Stimulated activated naive CD4-positive, alpha-beta T cell treated with Interleukin-2 at 50 U/mL for 16 hours (primary cell): ENCODE measurements at regions not wholly inside any gene's neighbourhood (a gene's known extent, or its start where the extent isn't known, plus 50 kb on each side); places are given as distances from the start of the nearest gene placed in this dataset.
"Not testable (repeated sequence)": the region's sequence is repeated elsewhere in the genome, so short reads cannot be mapped to it uniquely, and the experiment has no call there.

ENCODE experiments used
- DNase-seq: peaks from one replicate; lab custom pipeline; 2025; lab: John Stamatoyannopoulos, UW

DNA sequence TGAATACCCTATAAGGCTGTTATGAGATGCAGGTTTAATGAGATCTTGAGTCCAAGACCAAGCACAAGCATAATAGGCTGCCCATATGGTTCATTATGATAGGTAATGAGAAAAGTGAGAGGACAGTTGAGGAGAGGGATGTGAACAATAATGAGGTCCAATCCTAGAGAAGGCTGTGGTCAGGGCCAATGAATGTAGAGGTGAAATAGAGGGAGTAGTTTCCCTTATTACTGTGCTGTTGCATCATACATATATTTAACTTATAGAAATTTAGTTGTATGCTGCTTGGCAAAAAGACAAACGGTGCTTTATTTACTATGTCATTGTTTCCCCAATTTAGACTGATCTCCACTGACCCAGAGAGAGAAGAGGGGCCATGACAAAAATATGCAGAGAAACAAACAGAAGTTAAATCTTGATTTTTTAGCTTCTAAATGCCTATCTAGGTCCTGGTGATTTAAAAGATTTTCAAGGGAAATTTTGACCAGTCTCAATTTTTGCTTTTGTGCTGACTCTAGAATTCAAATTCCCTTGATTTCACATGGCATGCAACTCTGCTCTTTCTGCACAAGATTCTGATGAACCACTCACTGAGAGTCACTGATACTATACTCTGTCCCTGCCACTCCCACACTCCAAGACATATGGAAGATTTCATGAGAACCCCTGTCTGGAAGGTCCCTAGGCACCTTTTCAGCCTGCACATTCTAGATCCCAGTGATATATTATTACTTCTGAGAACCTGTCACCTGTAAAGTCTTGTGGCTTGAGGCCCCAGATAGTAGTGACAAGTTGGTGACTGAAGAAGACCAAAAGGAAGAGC, 159.7 kb downstream of the VSIG4 start:
- no peak for DNase-seq

DNA sequence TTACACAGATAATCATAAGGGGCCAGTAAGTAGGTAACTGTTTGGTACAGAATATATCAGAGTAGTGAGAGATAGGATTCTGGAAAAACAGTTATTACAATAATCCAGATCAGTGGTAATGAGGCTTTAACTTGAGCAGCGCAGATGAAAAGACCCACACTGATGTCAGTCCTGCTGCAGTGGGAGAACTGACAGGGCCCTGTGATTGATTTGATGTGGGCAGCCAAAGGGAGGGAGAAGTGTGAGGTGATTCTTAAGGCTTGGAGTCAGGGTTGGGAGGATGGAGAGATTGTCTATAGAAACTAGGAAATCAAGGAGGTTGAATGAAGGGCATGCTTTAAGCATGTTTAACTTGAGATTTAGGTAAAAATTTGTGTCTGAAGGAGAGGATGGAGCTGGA, 161.4 kb downstream of the VSIG4 start:
- no peak for DNase-seq

- DNase-seq = no peak
Observed at GRCh38 chrX:65877953-65878352, 161.9 kb downstream of the VSIG4 start.

DNA sequence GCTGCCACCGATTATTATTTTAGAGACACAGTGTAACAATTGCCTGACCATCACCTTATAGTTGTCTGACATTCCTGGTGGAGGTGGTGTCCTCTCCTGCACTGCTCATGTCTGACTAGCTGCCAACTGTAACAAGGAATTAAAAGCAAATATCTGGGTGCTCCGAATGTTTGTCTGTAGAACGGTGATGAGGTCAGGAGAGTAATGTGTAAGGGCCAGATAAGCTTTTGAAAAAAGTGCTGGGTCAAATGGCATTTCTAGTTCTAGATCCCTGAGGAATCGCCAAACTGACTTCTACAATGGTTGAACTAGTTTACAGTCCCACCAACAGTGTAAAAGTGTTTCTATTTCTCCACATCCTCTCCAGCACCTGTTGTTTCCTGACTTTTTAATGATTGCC, 164.3 kb downstream of the VSIG4 start:
- not testable (repeated sequence) for DNase-seq

- no peak for DNase-seq
Observed at GRCh38 chrX:65874765-65875164, 165.1 kb downstream of the VSIG4 start.

- DNase-seq = no peak
Observed at GRCh38 chrX:65874110-65874509, 165.8 kb downstream of the VSIG4 start.

DNA sequence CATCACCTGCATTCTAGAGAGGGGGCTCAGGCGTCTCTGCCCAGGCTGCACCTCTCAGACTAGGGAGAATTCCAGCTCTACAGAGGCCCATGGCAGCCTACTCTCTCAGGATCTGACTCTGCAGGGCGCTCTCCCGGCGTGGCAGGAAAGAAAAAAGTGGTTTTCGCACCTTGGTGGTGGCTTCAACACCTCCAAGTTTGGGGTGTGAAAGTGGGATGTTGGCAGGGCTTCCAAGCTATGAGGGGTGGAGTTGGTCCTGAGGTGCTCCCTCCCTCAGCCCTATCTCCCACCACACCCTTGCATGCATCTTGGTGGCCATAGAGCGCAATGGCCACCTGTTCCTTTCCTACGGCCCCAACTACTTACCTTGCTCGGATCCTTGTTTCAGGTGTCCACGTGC, 166.5 kb downstream of the VSIG4 start:
- DNase-seq = no peak

- no peak for DNase-seq
Observed at GRCh38 chrX:65871671-65872311, 168.1 kb downstream of the VSIG4 start.

- DNase-seq = not testable (repeated sequence)
Observed at GRCh38 chrX:65870544-65870943, 169.3 kb downstream of the VSIG4 start.

- DNase-seq = no peak
Observed at GRCh38 chrX:65866773-65867172, 173.1 kb downstream of the VSIG4 start.

GRCh38 chrX:65866146-65866545, 173.7 kb downstream of the VSIG4 start:
- no peak for DNase-seq

DNA sequence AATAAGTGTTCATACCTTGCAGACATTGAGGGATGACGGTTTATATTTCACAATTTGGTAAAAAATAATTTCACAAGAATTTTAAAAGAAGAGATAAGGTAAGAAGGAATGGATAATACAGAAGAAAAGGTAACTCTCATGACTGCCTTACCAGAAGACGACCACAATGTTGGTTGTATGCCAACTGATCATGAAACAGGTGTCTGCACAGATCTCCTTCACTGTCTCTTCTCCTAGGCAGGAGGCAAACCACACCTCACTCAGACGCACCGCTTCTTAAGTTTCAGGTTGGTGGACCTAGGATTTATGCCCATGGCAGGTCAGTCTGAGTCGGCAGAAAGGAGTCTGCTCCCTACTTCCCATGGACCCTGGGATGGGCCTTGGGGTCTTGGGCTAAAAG, 177.2 kb downstream of the VSIG4 start:
- no peak for DNase-seq

DNA sequence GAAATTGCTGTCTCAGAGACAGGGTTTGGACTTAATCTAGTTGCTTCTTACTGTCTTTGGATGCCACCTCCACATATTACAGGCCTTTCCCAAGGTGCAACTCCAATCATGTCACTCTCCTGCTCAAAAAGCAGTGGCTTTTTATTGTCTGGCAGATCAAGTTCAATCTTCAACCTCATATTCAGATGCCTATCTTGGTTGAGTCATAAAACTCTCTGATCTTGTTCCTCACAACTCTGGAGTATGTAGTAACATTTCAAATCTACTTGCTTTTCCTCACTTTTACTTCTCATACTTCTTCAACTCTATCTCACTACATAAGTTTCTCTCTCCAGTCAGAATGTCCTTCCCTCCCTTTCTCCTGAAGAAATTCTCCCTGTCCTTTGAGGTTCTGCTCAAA, 180.6 kb downstream of the VSIG4 start:
- DNase-seq = no peak

DNA sequence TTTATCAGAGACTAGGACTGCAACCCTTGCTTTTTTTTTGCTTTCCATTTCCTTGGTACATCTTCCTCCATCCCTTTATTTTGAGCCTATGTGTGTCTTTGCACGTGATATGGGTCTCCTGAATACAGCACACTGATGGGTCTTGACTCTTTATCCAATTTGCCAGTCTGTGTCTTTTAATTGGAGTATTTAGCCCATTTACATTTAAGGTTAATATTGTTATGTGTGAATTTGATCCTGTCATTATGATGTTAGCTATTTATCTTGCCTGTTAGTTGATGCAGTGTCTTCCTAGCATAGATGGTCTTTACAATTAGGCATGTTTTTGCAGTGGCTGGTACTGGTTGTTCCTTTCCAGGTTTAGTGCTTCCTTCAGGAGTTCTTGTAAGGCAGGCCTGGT, 185.4 kb downstream of the VSIG4 start:
- DNase-seq = not testable (repeated sequence)

GRCh38 chrX:65851306-65851705, 183.9 kb downstream of the MSN start:
- DNase-seq = not testable (repeated sequence)

DNA sequence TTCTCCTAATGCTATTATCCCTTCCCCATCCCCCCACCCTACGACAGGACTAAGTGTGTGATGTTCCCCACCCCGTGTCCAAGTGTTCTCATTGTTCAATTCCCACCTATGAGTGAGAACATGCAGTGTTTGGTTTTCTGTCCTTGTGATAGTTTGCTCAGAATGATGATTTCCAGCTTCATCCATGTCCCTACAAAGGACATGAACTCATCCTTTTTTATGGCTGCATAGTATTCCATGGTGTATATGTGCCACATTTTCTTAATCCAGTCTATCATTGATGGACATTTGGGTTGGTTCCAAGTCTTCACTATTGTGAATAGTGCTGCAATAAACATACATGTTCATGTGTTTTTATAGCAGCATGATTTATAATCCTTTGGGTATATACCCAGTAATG, 183.4 kb downstream of the MSN start:
- DNase-seq = not testable (repeated sequence)

DNA sequence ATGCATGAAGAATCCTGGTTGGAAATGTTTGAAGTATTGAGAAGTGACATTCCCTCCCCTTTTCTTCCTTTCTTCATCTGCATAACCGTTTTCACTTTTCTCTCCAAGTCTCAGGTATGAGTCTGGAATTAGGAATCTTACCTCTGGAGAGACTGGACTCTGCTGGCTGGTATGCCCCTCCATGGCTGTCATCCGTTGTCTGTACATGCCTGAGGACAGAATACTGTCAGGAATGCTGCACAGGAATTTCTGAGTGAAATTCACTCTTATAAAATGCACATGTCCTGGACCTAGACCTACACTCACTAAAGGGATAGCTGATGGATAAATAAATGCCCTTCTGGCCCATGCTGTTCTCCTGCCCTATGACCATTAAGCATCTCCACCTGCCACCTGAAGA, 179.5 kb downstream of the MSN start:
- no peak for DNase-seq

DNA sequence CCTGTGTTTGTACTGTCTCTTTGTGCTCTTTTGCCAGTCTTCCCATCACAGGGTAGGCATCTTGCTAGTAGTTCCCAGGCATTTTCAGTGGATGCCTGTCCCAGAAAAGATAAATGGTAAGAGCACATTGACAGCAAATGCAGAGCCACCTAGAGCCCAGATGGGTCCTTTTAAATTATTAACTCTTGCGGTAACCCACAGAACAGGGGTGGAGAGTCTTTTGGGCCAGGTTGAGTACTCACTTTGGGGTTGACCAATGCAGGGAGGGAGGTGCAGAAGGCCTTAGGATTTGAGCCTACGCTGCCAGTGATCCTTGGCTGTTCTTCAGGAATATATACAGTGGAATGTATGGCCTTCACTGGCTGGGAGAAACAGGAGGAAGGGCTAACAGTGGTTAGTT, 173.8 kb downstream of the MSN start:
- no peak for DNase-seq

DNA sequence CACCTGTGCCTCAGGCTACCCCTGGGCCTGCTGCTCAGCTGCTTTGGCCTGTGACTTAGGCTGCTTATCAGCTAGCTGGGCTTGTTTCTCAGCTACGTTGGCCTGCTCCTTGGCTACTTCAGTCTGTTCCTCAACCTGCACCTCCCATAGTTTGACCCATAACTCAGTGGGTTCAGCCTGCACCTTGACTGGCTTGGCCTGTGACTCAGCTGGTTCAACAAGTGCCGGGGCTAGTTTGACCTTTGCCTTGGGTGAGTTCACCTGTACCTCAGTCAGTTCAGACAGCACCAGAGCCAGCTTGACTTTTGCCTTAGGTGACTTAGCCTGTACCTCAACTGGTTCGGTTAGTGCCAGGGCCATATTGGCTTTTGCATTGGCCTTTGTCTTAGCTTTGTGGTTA, 171.2 kb downstream of the MSN start:
- DNase-seq = no peak

DNA sequence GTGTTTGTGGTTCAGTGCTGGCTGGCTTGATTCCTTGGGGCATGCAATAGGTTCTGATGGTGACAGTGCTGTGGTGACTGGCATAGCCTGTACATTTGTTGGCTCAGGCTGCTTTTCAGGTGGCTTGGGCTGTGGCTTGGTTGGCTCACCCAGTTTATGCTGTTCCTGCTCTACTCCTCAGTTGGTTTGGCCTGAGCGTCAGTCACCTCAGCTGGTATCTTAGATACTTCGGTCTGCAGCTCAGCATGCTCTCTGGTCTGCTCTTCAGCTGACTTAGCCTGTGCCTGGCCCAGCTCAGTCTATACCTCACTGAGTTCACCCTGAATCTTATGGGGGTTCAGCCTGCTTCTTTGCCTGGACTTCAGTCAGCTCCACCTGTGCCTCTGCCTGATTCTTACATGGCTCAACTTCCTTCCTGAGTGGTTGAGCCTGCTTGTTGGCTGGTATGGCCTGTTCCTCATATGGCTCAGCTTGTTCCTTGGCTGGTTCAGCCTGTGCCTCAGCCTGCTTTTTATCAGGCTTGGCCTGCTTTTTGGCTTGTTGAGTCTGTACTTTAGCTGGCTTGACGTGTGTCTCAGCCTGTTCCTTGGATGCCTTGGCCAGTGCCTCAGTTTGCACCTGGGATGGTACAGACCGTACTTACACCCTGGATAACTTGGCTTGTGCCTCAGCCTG, 170.6 kb downstream of the MSN start:
- no peak for DNase-seq

DNA sequence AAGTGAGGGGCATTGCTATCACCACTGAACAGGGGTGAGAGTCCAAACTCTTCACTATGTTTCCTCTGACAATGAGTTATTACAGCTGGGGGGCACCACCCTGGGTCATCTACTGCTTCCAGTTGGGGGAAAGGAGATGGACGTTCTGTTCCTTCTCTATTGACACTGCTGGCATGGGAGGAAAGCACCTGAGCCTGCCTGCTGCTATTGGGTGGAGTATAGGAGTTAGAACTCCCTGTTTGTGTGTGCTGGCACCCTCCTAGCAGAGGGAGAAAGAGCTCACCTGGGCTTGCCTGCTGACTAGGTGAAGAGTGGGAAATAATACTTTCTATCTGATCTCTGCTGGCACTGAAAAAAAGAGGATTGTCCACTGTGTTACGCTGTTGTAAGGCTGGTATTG, 163.8 kb downstream of the MSN start:
- no peak for DNase-seq

DNA sequence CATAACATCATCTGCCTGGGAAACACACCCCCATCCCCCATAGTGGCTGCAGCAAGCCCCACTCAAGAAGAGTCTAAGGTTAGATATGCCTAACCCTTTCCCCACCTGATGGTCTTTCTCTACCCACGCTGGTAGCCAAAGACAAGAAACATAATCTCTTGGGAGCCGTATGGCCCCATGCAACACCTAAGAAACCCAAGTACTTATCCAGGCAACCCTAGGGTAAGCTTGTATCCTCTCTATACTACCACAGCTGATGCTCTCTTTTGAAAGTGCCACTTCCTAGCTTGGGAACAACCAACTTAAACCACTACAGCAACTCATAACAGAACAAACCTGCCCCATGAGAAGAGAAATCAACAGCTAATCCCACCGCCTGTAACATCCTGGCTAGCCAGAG, 161.1 kb downstream of the MSN start:
- no peak for DNase-seq

- not testable (repeated sequence) for DNase-seq
Observed at GRCh38 chrX:65825226-65825625, 157.8 kb downstream of the MSN start.
